NCI-H524 treated with DMSO at 0.1 percent for 48 hours (cell line): ENCODE measurements at regions not wholly inside any gene's neighbourhood (a gene's known extent, or its start where the extent isn't known, plus 50 kb on each side); places are given as distances from the start of the nearest gene placed in this dataset.
"Not testable (repeated sequence)": the region's sequence is repeated elsewhere in the genome, so short reads cannot be mapped to it uniquely, and the experiment has no call there.

Source experiments
- DNase-seq: peaks from one replicate; lab custom pipeline; 2025; lab: John Stamatoyannopoulos, UW

- no peak for DNase-seq
Observed at GRCh38 chr17:79560527-79560926, 50.3 kb downstream of the RBFOX3 start.

GRCh38 chr17:79559111-79559887, 51.6 kb downstream of the RBFOX3 start:
- no peak for DNase-seq

- DNase-seq: no peak
Observed at GRCh38 chr17:79558091-79558900, 52.6 kb downstream of the RBFOX3 start.

- no peak for DNase-seq
Observed at GRCh38 chr17:79557276-79558090, 53.4 kb downstream of the RBFOX3 start.

- no peak for DNase-seq
Observed at GRCh38 chr17:79556271-79556670, 54.6 kb downstream of the RBFOX3 start.

GRCh38 chr17:79555543-79555942, 55.3 kb downstream of the RBFOX3 start:
- DNase-seq: no peak

- not testable (repeated sequence) for DNase-seq
Observed at GRCh38 chr17:79554346-79554745, 56.5 kb downstream of the RBFOX3 start.

GRCh38 chr17:79552824-79553223, 58.0 kb downstream of the RBFOX3 start:
- DNase-seq: no peak

- no peak for DNase-seq
Observed at GRCh38 chr17:79552405-79552804, 58.4 kb downstream of the RBFOX3 start.

- peak; percentile 76 for DNase-seq
Observed at GRCh38 chr17:79549141-79549915, 61.5 kb downstream of the RBFOX3 start.

GRCh38 chr17:79548116-79548515, 62.7 kb downstream of the RBFOX3 start:
- DNase-seq: no peak

GRCh38 chr17:79547586-79547985, 63.3 kb downstream of the RBFOX3 start:
- DNase-seq: no peak

- not testable (repeated sequence) for DNase-seq
Observed at GRCh38 chr17:79547171-79547570, 63.7 kb downstream of the RBFOX3 start.

- no peak for DNase-seq
Observed at GRCh38 chr17:79546386-79546785, 64.5 kb downstream of the RBFOX3 start.

GRCh38 chr17:79545251-79546005, 65.4 kb downstream of the RBFOX3 start:
- no peak for DNase-seq

- no peak for DNase-seq
Observed at GRCh38 chr17:79544142-79544914, 66.5 kb downstream of the RBFOX3 start.

- no peak for DNase-seq
Observed at GRCh38 chr17:79543531-79543930, 67.3 kb downstream of the RBFOX3 start.

GRCh38 chr17:79542718-79543117, 68.1 kb downstream of the RBFOX3 start:
- no peak for DNase-seq

GRCh38 chr17:79541056-79541850, 69.6 kb downstream of the RBFOX3 start:
- no peak for DNase-seq
